T-cell (primary cell): ENCODE measurements at regions not wholly inside any gene's neighbourhood (a gene's known extent, or its start where the extent isn't known, plus 50 kb on each side); places are given as distances from the start of the nearest gene placed in this dataset.
"Not testable (repeated sequence)": the region's sequence is repeated elsewhere in the genome, so short reads cannot be mapped to it uniquely, and the experiment has no call there.

Source experiments
- ATAC-seq, 4 experiments: fragments of 200-7000 bp in 3 of 4; fragments of 150-1000 bp in 1 of 4; cut with Tn5 transposase; replicated peaks in 1 of 4; 1 replicate in 3 of 4; 2 replicates in 1 of 4; pipeline ENCODE4 v1.10.0; 2021; ENCODE audit warnings: moderate library complexity in 3 of 4, mild to moderate bottlenecking in 2 of 4, moderate number of reproducible peaks in 1 of 4
- CTCF ChIA-PET, 2 donors: fragments of 300-600 bp; sonication (Branson Sonifier 250); formaldehyde crosslinking; loops; one replicate each; lab custom pipeline; 2022; ENCODE audit warnings: antibody characterized with exemption in 2 of 2; lab: Charles Lee
- POLR2A ChIA-PET, 2 donors: fragments of 300-600 bp; sonication (Branson Sonifier 250); formaldehyde crosslinking; loops; one replicate each; lab custom pipeline; 2022; ENCODE audit warnings: antibody characterized with exemption in 2 of 2; lab: Charles Lee
- DNase-seq, 35 experiments: peaks; one replicate each; pipeline versions ENCODE4 v3.0.0 to v3.0.0-alpha.2; 2013 to 2023
- H3K27ac ChIP-seq: one replicate; pipeline ENCODE4 v1.5.1; 2013; ENCODE audit warnings: low read length
- H3K27me3 ChIP-seq, 2 experiments: replicated peaks in 1 of 2; 1 replicate in 1 of 2; 2 replicates in 1 of 2; pipeline versions ENCODE4 v1.6.1 to v1.7.0; 2013; ENCODE audit warnings: low read length in 1 of 2, mixed read lengths in 1 of 2; ENCODE audit not compliant: control insufficient read depth in 2 of 2, insufficient read depth in 2 of 2; ENCODE audit errors: extremely low read depth in 1 of 2
- H3K36me3 ChIP-seq, 2 donors: 1 replicate in 1 of 2; 2 replicates in 1 of 2; pipeline versions ENCODE4 v1.6.1 to v1.7.0; 2013; ENCODE audit warnings: low read length in 1 of 2; ENCODE audit not compliant: control insufficient read depth in 2 of 2, insufficient read depth in 1 of 2; ENCODE audit errors: extremely low read depth in 1 of 2
- H3K4me1 ChIP-seq, 2 experiments: 1 replicate in 1 of 2; 2 replicates in 1 of 2; pipeline versions ENCODE4 v1.6.1 to v1.7.0; 2013; ENCODE audit warnings: low read length in 2 of 2, mixed read lengths in 1 of 2; ENCODE audit not compliant: insufficient read depth in 2 of 2, control insufficient read depth in 1 of 2; ENCODE audit errors: extremely low read depth in 1 of 2
- H3K4me3 ChIP-seq, 2 donors: 1 replicate in 1 of 2; 2 replicates in 1 of 2; pipeline versions ENCODE4 v1.5.1 to v1.7.0; 2013; ENCODE audit warnings: mild to moderate bottlenecking in 2 of 2, low read length in 1 of 2, moderate library complexity in 1 of 2; ENCODE audit not compliant: control insufficient read depth in 1 of 2; ENCODE audit errors: extremely low read depth in 1 of 2
- H3K9me3 ChIP-seq: 2 replicates; pipeline ENCODE4 v1.7.0; 2013
- H3K27ac Mint-ChIP-seq, 2 donors: one replicate each; pipeline ENCODE4 v1.8.0; 2020 to 2021; ENCODE audit warnings: mild to moderate bottlenecking in 2 of 2, mixed read lengths in 2 of 2
- H3K27me3 Mint-ChIP-seq, 2 donors: one replicate each; pipeline ENCODE4 v1.8.0; 2021 to 2022; ENCODE audit warnings: mixed read lengths in 2 of 2
- H3K36me3 Mint-ChIP-seq: one replicate; pipeline ENCODE4 v1.8.0; 2021; ENCODE audit warnings: mixed read lengths
- H3K4me1 Mint-ChIP-seq, 3 donors: one replicate each; pipeline ENCODE4 v1.8.0; 2020 to 2022; ENCODE audit warnings: mixed read lengths in 3 of 3, mild to moderate bottlenecking in 1 of 3
- H3K4me3 Mint-ChIP-seq, 3 donors: one replicate each; pipeline ENCODE4 v1.8.0; 2020 to 2022; ENCODE audit warnings: mild to moderate bottlenecking in 3 of 3, mixed read lengths in 3 of 3, moderate library complexity in 3 of 3
- H3K9me3 Mint-ChIP-seq, 3 donors: one replicate each; pipeline ENCODE4 v1.8.0; 2020 to 2022; ENCODE audit warnings: mixed read lengths in 3 of 3
- WGBS: methylation state at CpG from one replicate; pipeline ENCODE4 v1.1.5; 2013; ENCODE audit warnings: missing lambda C conversion rate; ENCODE audit not compliant: insufficient coverage; 5-methylcytosine and 5-hydroxymethylcytosine counted together

DNA sequence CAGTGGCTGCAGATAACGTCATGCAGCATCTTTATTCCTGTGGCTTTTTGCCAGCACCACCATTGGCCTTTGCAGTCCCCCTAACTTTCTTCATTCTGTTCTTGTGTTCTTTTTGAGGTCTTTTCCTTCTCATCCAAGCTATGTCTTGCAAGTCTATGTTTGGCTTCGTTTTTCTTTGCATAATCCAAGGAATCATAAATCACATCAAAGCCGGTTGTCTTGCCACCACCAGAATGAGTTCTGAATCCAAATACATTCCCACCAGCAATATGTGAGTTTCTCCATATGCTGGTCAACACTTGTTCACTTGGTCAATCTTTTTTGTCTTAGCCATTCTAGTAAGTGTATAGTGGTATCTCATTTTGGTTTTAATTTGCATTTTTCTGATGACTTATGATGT is 70.6 kb upstream of the AK4 start:
- DNase-seq = no peak
- Mint-ChIP-seq H3K9me3 (no peaks in the 10 kb centered on the region), H3K27me3 (peaks cover 3 to 4% of the 10 kb centered on the region in 2 donors), H3K36me3 (no peaks in the 10 kb centered on the region), H3K4me3 (no peak overlapping the region), H3K27ac (no peak overlapping the region), H3K4me1 (peaks cover 6 to 17% (median 16%) of the 10 kb centered on the region in 3 donors)
- POLR2A ChIA-PET = interaction anchor here in 1 of 2 donors (0.6 kb wide), 1 partner anchor 100 kb away, joined by 3 read pairs; no protein-coding TSS in a partner anchor
- H3K36me3 ChIP-seq = no peaks in the 10 kb centered on the region
- no peak for ATAC-seq
- WGBS = 94% methylated on average over 2 of the region's 3 CpGs
- H3K4me3 ChIP-seq = no peak overlapping the region
- CTCF ChIA-PET = interaction anchor here in 1 of 2 donors (0.6 kb wide), 1 partner anchor 413 kb away, joined by 4 read pairs; no protein-coding TSS in a partner anchor
- H3K9me3 ChIP-seq = no peaks in the 10 kb centered on the region
- peaks cover 0 to 3% of the 10 kb centered on the region in 2 experiments for H3K4me1 ChIP-seq
- no peak overlapping the region for H3K27ac ChIP-seq
- peaks cover 0 to 3% of the 10 kb centered on the region in 2 experiments for H3K27me3 ChIP-seq

DNA sequence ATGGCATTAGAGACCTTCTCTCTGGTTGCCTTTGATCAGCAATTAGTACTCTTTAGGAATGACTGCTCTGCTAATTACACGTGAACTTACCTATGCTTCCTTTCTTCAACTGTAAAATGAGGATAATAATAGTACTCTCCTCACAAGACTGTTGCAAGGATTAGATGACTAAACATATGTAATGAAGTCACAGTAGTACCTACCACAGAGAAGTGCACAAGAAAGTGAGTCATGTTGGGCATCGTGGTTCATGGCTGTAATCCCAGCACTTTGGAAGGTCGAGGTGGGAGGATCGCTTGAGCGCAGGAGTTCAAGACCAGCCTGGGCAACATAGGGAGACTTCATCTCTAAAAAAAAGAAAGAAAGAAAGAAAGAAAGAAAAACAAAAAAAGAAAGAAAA is 68.1 kb upstream of the AK4 start:
- CTCF ChIA-PET = interaction anchor here in 1 of 2 donors (1.0 kb wide), 1 partner anchor 69 kb away, joined by 3 read pairs; no protein-coding TSS in a partner anchor
- POLR2A ChIA-PET = no interaction called here
- H3K9me3 ChIP-seq = no peaks in the 10 kb centered on the region
- no peaks in the 10 kb centered on the region for H3K36me3 ChIP-seq
- Mint-ChIP-seq H3K4me3 (no peak overlapping the region), H3K4me1 (peaks cover 6 to 8% (median 8%) of the 10 kb centered on the region in 3 donors), H3K27ac (no peak overlapping the region), H3K36me3 (no peaks in the 10 kb centered on the region), H3K9me3 (no peaks in the 10 kb centered on the region), H3K27me3 (peaks cover 3 to 4% of the 10 kb centered on the region in 2 donors)
- H3K4me1 ChIP-seq = peaks cover 0 to 3% of the 10 kb centered on the region in 2 experiments
- no CpG with 5 or more reads among the region's 5 CpGs for WGBS
- DNase-seq = no peak
- H3K27me3 ChIP-seq = no peaks in the 10 kb centered on the region
- H3K4me3 ChIP-seq = no peak overlapping the region
- H3K27ac ChIP-seq = no peak overlapping the region
- no peak for ATAC-seq

GRCh38 chr1:65082346-65083040 is 65.5 kb upstream of the AK4 start:
- H3K36me3 ChIP-seq = no peaks in the 10 kb centered on the region
- H3K27ac Mint-ChIP-seq = no peak overlapping the region
- ChIA-PET CTCF (no interaction called here), POLR2A (no interaction called here)
- no peak for DNase-seq
- H3K9me3 ChIP-seq = no peaks in the 10 kb centered on the region
- no peaks in the 10 kb centered on the region for H3K36me3 Mint-ChIP-seq
- no peak overlapping the region for H3K4me3 Mint-ChIP-seq
- H3K27me3 ChIP-seq = no peaks in the 10 kb centered on the region
- peaks cover 3 to 4% of the 10 kb centered on the region in 2 donors for H3K27me3 Mint-ChIP-seq
- H3K9me3 Mint-ChIP-seq = peaks cover 0 to 7% (median 4%) of the 10 kb centered on the region in 3 donors
- no peaks in the 10 kb centered on the region for H3K4me1 Mint-ChIP-seq
- H3K4me1 ChIP-seq = no peaks in the 10 kb centered on the region
- H3K27ac ChIP-seq = no peak overlapping the region
- no peak for ATAC-seq
- WGBS = no CpG with 5 or more reads among the region's 6 CpGs
- H3K4me3 ChIP-seq = no peak overlapping the region

DNA sequence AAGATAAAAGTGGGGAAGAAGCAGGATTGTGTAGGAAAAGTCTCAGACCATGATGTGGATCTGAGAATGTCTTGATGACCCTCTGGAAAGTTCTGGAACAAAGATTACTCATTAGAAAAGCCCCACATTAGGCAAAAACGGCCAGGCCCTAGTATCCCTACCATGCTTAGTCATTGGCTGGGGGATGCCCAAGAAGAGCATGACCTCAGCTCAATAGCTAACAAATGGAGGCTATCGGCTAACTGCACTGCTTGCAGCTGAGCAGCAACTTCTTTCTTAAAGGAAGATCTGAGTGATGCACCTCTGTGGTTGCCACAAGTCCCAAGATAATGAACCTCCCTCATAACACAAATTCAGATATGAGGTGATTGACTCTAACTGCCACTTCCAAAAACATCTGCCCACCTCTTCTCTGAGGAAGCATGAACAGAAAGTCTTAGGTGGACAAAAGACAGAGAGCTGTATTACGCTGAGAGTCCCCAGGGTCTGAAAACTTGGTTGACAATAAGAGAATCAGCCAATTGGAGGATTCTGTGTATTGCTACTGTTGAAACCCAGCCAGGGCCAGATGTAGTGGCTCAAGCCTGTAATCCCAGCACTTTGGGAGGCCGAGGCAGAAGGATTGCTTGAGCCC is 64.6 kb upstream of the AK4 start:
- H3K9me3 Mint-ChIP-seq = peaks cover 0 to 10% (median 7%) of the 10 kb centered on the region in 3 donors
- Histone ChIP-seq H3K27me3 (no peaks in the 10 kb centered on the region), H3K4me3 (no peak overlapping the region), H3K9me3 (no peaks in the 10 kb centered on the region), H3K36me3 (no peaks in the 10 kb centered on the region), H3K4me1 (no peaks in the 10 kb centered on the region), H3K27ac (no peak overlapping the region)
- 67% methylated on average over 4 of the region's 4 CpGs for WGBS
- H3K4me1 Mint-ChIP-seq = no peaks in the 10 kb centered on the region
- ATAC-seq (no peak), DNase-seq (no peak)
- no peak overlapping the region for H3K27ac Mint-ChIP-seq
- no peaks in the 10 kb centered on the region for H3K36me3 Mint-ChIP-seq
- POLR2A ChIA-PET = no interaction called here
- CTCF ChIA-PET = interaction anchor here in 1 of 2 donors (0.6 kb wide), 1 partner anchor 1507 kb away, joined by 3 read pairs; no protein-coding TSS in a partner anchor
- peaks cover 3 to 4% of the 10 kb centered on the region in 2 donors for H3K27me3 Mint-ChIP-seq
- H3K4me3 Mint-ChIP-seq = no peak overlapping the region

- 80% methylated on average over 2 of the region's 2 CpGs for WGBS
- Histone ChIP-seq H3K4me1 (no peaks in the 10 kb centered on the region), H3K9me3 (no peaks in the 10 kb centered on the region), H3K27me3 (no peaks in the 10 kb centered on the region), H3K27ac (no peak overlapping the region), H3K4me3 (no peak overlapping the region), H3K36me3 (no peaks in the 10 kb centered on the region)
- Mint-ChIP-seq H3K27ac (no peak overlapping the region), H3K9me3 (peaks cover 0 to 10% (median 7%) of the 10 kb centered on the region in 3 donors), H3K27me3 (peaks cover 3 to 4% of the 10 kb centered on the region in 2 donors), H3K4me3 (no peak overlapping the region), H3K36me3 (no peaks in the 10 kb centered on the region), H3K4me1 (no peaks in the 10 kb centered on the region)
- POLR2A ChIA-PET = no interaction called here
- no peak for ATAC-seq
- DNase-seq = no peak
- CTCF ChIA-PET = interaction anchor here in 1 of 2 donors (0.7 kb wide), 1 partner anchor 243 kb away, joined by 3 read pairs; no protein-coding TSS in a partner anchor
These were observed 63.9 kb upstream of the AK4 start for GRCh38 chr1:65084066-65084465.

- ATAC-seq, H3K27me3 Mint-ChIP-seq, H3K4me3 ChIP-seq, H3K27ac ChIP-seq, POLR2A ChIA-PET, H3K36me3 Mint-ChIP-seq, H3K27me3 ChIP-seq, H3K4me1 Mint-ChIP-seq, H3K27ac Mint-ChIP-seq, H3K9me3 ChIP-seq, H3K4me1 ChIP-seq, CTCF ChIA-PET, DNase-seq, H3K4me3 Mint-ChIP-seq, H3K36me3 ChIP-seq: not testable (repeated sequence)
- H3K9me3 Mint-ChIP-seq = peaks cover 0 to 10% (median 7%) of the 10 kb centered on the region in 3 donors
These were observed 60.5 kb upstream of the AK4 start for GRCh38 chr1:65087519-65087918.
